GM12872 (cell line): ENCODE measurements at regions not wholly inside any gene's neighbourhood (a gene's known extent, or its start where the extent isn't known, plus 50 kb on each side); places are given as distances from the start of the nearest gene placed in this dataset.

Source experiments
- TF ChIP-seq, protein P1 (sequence below): IDR thresholded peaks from 3 replicates; pipeline ENCODE4 v1.5.1; 2011; ENCODE audit warnings: low read depth, mild to moderate bottlenecking, low read length, moderate library complexity; ENCODE audit not compliant: insufficient read depth

DNA sequence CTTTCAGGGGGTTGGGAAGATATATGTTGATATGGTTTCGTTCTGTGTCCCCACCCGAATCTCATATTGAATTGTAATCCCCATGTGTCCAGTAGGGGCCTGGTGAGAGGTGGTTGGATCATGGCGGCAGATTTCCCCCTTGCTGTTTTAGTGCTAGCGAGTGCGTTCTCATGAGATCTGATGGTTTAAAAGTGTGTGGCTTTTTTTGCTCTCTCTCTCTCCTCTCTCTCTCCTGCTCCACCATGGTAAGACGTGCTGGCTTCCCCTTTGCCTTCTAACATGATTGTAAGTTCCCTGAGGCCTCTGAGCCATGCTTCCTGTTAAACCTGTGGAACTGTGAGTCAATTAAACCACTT lies 68.4 kb upstream of the PDZD8 start:
- TF ChIP-seq, protein P1, sequence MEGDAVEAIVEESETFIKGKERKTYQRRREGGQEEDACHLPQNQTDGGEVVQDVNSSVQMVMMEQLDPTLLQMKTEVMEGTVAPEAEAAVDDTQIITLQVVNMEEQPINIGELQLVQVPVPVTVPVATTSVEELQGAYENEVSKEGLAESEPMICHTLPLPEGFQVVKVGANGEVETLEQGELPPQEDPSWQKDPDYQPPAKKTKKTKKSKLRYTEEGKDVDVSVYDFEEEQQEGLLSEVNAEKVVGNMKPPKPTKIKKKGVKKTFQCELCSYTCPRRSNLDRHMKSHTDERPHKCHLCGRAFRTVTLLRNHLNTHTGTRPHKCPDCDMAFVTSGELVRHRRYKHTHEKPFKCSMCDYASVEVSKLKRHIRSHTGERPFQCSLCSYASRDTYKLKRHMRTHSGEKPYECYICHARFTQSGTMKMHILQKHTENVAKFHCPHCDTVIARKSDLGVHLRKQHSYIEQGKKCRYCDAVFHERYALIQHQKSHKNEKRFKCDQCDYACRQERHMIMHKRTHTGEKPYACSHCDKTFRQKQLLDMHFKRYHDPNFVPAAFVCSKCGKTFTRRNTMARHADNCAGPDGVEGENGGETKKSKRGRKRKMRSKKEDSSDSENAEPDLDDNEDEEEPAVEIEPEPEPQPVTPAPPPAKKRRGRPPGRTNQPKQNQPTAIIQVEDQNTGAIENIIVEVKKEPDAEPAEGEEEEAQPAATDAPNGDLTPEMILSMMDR: no peak; the same call in 2 of the 3 replicates

DNA sequence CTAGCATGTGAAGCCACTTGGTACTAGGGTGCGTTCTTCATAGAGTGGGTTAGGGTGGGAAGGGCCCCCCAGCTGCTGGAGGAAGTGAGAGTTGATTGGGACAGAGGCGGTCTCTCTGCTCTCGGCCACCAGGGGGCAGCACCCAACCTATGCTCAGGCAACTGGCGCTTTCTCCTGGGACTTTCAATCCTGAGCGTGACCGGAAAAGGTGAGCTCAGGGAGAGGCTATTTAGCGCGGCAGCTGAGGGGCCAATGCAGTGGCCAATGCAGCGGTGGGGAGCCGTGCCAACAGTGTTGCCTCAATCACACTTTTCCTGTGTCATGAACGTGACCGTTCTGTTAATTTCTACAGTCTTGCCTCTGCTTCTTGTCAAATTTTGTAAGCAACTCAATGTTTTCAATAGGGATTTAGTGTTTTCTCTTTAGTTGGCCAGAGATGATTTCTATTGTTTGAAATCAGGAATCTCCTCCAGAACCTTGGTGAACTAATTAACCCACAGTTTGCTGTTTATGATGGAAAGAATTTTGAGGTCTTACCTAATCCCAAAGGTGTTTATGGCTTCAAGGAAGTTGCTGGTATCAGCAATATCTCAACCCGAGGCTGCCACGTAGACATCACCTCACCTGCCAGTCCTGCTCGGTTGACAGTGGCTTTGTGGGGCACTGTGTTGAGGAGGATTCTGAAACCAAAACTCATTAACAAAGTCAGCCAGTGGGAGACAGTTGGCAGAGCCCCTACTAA lies 67.9 kb upstream of the PDZD8 start:
- TF ChIP-seq, protein P1: peak; percentile 94

DNA sequence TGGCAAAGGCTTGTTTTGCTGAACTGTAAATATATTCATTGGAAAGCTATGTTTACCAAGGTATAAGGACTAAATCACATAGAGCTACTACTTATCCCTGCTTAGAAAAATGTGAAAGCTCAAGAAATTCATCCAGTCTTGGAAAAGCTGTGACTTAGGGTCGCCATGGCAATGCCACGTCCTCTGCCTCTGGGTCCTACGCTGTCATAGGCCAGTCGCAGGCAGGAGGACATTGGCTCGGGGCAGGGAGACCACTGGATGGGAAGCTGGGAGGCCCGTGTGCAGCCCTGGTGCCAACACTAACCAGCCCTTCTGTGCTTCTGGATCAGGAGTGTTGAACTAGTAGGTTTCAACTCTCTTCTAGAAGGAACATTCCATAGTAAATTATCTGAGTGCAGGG lies 67.3 kb upstream of the PDZD8 start:
- TF ChIP-seq, protein P1: no peak

DNA sequence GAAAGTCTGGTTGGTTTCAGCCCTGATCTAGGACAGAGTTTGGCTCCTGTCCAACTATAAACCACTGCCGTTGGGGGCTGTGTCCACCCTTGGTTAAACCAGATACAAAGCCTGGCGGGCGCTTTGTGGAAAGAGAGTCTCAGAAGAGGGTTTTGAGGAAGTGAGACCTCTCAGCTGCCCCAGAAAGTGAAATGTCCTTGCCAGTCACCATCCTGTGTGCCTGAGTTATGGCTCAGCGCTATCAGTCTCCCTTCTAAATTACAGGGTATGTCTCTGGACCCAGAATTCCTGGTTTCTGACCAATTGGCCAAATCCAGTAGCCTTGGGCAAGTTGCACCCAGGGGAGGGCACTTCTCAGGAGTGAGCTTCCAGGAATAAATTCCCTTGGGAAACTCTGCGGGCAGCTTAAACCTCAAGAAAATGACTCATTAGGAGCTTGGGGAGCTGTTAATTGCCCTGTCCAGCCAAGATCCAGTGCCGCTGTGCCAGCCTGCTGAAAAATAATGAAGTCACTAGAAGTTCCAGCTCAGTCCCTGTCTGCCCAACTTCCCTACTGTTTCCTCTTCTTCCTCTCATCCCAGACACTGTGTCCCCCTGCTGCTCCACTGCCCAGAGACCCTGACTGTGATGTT lies 66.7 kb upstream of the PDZD8 start:
- TF ChIP-seq, protein P1: no peak

DNA sequence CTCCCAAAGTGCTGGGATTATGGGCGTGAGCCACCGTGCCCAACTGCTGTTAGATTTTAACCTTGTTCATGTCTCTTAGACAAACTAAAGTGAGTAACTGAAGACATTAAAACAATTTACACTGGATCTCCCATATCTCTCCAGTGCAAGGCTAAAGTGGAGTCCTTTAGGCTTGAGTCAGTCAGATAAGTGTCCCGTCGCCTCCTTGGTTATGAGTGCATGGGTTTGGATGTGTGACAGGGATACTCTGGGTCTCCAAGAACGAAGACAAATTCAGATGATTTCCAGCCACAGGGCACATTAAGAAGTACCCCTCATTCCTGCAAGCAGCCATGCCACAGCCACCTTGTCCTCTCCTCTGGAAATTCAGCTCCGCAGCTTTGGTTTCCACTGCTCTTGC lies 66.1 kb upstream of the PDZD8 start:
- TF ChIP-seq, protein P1: no peak

DNA sequence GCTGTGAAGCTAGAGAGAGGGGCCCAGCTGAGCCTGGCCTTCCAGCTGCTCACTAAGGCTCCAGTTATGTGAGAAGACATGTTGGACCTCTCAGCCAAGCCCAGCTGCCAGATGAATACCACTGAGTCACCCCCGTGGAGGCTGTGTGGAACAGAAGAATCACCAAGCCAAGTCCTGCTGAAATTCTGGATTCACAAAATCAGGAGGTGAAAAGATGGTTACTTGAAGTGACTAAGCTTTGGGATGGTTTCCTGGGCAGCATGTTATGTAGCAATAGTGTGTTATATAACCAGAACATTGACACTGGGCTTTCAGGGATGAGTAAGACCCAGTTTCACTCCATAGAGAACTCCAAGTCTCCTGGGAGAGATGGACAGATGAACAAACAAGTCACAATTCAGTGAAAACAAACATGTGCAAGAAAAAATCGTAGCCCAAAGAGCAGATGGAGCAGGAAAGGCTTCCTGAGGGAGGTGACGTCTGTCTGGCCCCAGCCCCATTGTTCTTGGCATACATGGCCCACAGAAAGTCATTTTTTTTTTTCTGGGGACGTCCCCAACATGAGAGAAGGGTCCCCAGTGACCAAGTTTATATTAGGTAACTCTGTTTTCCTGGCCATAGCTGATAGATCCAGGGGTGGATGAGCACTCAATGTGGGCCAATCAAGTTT lies 64.1 kb upstream of the PDZD8 start:
- TF ChIP-seq, protein P1: no peak

DNA sequence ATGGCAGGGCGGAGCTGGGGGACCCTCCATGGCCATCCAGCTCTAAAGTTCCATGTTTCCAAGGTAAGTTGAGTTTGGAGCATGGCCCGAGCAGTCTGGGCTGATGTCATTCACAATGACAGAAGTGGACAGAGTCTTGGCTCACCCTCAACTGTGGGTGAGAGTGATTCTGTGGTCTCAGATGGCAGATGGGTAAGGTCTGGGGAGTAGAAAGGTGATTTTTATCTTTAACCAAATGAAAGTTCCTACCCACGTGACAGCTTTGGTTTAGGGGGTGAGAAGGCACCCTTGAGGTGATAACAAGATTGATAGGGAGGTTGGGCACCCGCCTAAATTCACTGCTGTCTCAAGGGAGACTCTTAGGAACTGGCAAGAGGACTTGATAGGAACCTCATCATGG lies 57.6 kb upstream of the PDZD8 start:
- TF ChIP-seq, protein P1: no peak
